Esophagus squamous epithelium (tissue), 4 donors: ENCODE measurements at regions not wholly inside any gene's neighbourhood (a gene's known extent, or its start where the extent isn't known, plus 50 kb on each side); places are given as distances from the start of the nearest gene placed in this dataset.

ENCODE experiments used
- CTCF ChIP-seq, 6 experiments: fragments of 450-650 bp in 4 of 6; fragments of 200-600 bp in 2 of 6; sonication (generic) in 2 of 6; IDR thresholded peaks; one replicate each; pipeline ENCODE4 v1.5.1; 2016 to 2019; ENCODE audit warnings: antibody characterized with exemption in 6 of 6, mild to moderate bottlenecking in 4 of 6, moderate library complexity in 4 of 6
- POLR2A ChIP-seq, 4 donors: fragments of 450-650 bp; IDR thresholded peaks; one replicate each; pipeline ENCODE4 v1.6.1; 2017; ENCODE audit warnings: antibody characterized with exemption in 4 of 4, mild to moderate bottlenecking in 4 of 4, moderate library complexity in 3 of 4

DNA sequence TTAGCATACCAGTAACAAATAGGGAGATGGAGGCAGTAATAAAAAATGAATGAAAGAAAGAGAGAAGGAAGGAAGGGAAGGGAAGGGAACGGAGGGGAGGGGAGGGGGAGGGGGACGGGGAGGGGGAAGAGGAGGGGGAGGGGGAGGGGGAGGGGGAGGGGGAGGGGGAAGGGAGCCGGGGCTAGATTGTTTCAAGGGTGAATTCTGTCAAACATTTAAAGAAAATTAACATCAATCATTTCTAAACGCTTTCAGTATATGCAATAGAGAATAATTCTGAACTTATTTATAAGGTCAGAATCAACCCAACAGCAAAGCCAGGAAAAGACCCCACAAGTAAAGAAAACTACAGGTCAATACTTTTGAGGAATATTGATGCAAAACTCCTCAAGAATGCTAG is 858.8 kb upstream of the GYPC start:
- no peak for TF ChIP-seq POLR2A (IDR thresholded peaks at IDR 0.05)
- no peak for TF ChIP-seq CTCF (IDR thresholded peaks at IDR 0.05)
